Right atrium auricular region (tissue), 2 donors: ENCODE measurements at regions not wholly inside any gene's neighbourhood (a gene's known extent, or its start where the extent isn't known, plus 50 kb on each side); places are given as distances from the start of the nearest gene placed in this dataset.

Experiments
- DNase-seq: peaks from one replicate; pipeline ENCODE4 v3.0.0-alpha.2; 2019; ENCODE audit warnings: low spot score
- H3K27ac ChIP-seq, 2 donors: fragments of 200-600 bp; sonication (generic); 1 replicate in 1 of 2; 2 replicates in 1 of 2; pipeline ENCODE4 v1.5.1; 2016 to 2019
- H3K27me3 ChIP-seq, 2 donors: fragments of 200-600 bp; sonication (generic); one replicate each; pipeline versions ENCODE4 v1.5.1 to v1.6.0; 2017 to 2019
- H3K36me3 ChIP-seq: fragments of 200-600 bp; sonication (generic); one replicate; pipeline ENCODE4 v1.5.1; 2016
- H3K4me1 ChIP-seq, 2 donors: fragments of 200-600 bp; sonication (generic); one replicate each; pipeline versions ENCODE4 v1.5.1 to v1.6.0; 2017 to 2019
- H3K4me3 ChIP-seq, 2 donors: fragments of 200-600 bp; sonication (generic); 1 replicate in 1 of 2; 2 replicates in 1 of 2; pipeline ENCODE4 v1.5.1; 2017 to 2019; ENCODE audit warnings: mild to moderate bottlenecking in 1 of 2, moderate library complexity in 1 of 2
- H3K9me3 ChIP-seq, 2 donors: fragments of 200-600 bp; sonication (generic); one replicate each; pipeline ENCODE4 v1.5.1; 2019
- TF ChIP-seq, protein P1 (sequence below), 2 donors: fragments of 200-600 bp; sonication (generic); IDR thresholded peaks; one replicate each; pipeline ENCODE4 v1.5.1; 2019; ENCODE audit warnings: antibody characterized with exemption in 2 of 2

DNA sequence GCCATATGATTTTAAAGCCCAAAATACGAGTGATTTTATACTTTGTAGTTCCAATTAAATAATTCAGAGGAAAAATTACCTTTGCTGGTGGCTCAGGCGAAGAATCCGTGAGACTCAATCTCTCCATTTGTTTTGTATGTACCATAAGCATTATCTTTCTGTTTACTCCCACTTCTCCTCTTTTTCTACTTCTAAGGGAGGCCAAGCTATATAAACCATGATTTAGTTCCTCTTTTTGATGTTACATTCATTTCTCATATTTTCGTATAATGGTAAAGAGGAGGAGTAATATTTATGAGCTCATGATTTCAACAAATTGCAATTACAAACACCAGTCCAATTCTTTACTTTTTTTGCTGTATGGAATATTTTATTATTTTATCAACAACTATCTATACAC is 50.6 kb upstream of the TES start:
- TF ChIP-seq, protein P1, sequence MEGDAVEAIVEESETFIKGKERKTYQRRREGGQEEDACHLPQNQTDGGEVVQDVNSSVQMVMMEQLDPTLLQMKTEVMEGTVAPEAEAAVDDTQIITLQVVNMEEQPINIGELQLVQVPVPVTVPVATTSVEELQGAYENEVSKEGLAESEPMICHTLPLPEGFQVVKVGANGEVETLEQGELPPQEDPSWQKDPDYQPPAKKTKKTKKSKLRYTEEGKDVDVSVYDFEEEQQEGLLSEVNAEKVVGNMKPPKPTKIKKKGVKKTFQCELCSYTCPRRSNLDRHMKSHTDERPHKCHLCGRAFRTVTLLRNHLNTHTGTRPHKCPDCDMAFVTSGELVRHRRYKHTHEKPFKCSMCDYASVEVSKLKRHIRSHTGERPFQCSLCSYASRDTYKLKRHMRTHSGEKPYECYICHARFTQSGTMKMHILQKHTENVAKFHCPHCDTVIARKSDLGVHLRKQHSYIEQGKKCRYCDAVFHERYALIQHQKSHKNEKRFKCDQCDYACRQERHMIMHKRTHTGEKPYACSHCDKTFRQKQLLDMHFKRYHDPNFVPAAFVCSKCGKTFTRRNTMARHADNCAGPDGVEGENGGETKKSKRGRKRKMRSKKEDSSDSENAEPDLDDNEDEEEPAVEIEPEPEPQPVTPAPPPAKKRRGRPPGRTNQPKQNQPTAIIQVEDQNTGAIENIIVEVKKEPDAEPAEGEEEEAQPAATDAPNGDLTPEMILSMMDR (IDR thresholded peaks at IDR 0.05) = no peak
- Histone ChIP-seq H3K27ac (no peak overlapping the region), H3K27me3 (no peaks in the 10 kb centered on the region), H3K4me1 (no peaks in the 10 kb centered on the region), H3K4me3 (no peak overlapping the region), H3K36me3 (no peaks in the 10 kb centered on the region), H3K9me3 (no peaks in the 10 kb centered on the region)
- DNase-seq = no peak
